ENCODE measurements at regions not wholly inside any gene's neighbourhood (a gene's known extent, or its start where the extent isn't known, plus 50 kb on each side); places are given as distances from the start of the nearest gene placed in this dataset.

DNA sequence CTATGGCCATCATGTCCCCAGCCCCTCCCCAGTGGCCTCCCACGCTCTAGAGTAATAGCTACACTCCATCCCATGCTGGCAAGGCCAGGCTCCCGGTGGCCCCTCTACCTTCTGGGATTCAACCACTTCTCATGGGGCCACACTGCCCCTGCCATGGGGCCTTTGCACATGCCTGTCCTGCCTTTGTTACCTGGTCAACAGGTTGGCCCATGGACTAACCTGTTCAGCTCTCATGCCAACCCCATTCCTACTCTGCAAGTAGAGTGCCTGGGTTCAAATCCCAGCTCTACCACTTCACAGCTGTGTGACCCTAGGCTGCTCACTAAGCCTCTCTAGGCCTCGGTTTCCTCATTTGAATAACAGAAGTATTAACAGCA, 98.5 kb downstream of the RFLNA start:
- no peak for DNase-seq

DNA sequence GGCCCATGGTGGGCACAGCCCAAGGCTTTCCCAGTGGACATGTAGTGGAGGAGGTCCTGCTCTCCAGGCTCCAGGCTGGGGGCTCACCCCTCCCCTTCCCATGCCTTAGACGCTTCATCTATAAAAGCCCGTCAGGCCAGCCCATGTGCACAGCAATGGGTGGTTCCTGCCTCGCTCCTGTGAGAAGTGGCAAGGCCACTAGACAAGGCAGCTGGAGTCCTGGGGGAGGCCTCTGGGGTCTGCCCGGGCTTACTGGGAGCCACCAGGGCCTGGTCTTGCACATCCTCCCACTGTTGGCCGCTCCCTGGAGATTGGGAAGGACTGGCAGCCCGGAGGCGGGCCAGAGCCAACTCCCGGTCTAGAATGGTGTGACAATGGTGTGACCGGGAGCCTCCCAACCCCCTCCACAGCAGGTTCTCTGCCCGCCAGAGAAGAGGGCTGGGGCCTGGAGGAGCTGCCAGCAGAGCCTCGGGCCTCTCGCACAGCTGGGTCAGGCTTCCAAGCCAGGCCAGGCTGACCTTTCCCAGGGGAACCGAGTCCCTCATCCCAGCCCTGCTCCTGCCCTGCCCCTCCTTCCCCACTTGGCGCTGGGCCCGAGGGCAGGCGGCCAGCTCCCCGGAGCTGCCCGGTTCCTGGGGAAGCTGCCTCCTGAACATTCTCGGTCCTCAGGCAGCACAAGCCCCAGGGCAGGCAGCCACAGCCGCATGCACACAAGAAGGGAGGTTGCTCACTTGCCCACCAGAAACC, 97.9 kb downstream of the RFLNA start:
- DNase-seq, result peak; percentile 73

DNA sequence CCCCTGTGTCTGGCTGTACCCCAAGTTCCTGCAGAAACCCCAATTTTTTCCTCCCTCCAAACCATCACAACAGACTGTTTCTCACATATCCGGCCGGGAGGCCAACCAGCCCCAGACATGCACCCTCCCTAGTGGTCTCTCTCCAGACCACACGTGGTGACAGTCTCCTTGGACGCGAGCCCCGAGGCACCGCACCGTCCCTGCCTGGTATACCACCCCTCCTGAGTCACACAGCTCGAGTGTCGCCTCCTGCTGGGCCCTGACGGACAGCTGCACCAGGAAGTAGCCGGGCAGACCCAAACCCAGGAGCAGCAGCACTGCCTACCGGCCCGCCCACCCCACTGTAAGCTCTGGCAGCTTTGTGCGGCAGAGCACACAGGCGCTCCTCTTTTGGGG, 97.4 kb downstream of the RFLNA start:
- DNase-seq, result no peak

DNA sequence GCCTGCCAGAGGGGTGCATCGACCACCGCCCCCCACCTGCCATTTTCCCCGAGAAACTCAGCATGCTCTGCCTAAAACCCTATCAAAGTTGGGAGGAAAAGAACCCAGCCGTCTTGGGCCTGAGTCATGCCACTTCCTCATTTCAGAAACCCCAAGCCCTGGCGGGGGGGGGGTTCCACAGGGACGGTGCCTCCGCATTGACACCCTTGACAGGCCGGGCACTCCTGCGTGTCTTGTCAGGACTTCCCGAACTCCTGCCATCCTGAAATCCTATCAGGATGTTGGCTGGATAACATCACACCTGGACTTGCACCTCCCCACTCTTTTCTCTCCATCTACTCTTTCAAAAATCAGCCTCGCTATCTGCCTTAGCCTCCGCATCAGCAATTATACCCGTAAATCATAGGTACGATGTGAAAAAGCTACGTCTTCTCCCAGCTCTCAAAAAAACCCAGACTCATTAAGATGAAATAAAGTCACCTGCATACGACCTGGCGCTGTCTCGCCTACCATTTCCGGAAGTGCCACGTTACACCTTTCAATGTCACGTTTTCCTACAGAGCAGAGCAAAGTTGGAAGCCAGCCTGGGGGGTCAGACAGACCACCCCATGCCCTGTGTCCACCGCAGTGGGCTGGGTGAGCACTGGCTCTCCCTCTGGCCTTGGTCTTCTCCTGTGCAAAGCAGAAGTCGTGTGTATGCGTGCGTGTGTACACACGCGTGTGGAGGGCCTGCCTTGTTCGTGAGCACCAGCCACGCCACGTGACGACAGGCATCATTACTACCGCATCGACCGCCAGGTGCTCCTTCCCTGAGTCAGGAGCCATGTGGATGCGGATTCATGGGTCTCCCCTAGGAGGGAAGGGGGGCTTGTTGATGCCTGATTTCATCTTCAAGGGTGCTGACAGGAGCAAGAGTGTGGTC, 96.7 kb downstream of the RFLNA start:
- DNase-seq, result no peak

DNA sequence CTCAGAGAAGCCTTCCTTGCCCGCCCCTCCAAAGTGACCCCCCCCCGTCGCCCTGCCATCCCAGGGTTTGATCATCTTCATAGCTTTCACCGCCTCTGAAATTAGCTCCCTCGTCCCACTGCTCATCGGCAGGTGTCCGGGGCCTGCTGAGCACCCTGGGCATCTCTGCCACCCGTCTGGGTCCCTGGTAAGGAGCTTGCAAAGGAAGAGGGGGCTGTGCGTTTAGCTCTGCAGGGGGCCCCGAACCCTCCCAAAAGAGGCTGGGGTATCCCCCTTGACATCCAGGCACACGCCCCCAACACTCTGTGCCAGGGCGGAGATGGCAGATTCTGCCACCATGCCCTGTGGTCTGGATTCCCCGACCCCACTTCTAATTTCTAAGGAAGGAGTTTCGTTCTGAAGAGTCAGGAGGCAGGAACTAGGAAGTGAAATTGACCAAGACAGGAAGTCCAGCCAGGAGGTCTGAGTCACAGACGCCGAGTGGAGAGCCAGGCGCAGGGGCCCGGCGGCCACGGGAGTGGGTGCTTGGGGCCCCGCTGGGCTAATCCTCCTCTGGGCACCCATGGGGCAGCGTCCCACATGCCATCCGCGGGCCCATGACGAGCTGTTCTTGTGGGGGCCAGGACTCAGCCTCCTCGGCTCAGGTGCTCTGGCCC, 95.7 kb downstream of the RFLNA start:
- no peak for DNase-seq

DNA sequence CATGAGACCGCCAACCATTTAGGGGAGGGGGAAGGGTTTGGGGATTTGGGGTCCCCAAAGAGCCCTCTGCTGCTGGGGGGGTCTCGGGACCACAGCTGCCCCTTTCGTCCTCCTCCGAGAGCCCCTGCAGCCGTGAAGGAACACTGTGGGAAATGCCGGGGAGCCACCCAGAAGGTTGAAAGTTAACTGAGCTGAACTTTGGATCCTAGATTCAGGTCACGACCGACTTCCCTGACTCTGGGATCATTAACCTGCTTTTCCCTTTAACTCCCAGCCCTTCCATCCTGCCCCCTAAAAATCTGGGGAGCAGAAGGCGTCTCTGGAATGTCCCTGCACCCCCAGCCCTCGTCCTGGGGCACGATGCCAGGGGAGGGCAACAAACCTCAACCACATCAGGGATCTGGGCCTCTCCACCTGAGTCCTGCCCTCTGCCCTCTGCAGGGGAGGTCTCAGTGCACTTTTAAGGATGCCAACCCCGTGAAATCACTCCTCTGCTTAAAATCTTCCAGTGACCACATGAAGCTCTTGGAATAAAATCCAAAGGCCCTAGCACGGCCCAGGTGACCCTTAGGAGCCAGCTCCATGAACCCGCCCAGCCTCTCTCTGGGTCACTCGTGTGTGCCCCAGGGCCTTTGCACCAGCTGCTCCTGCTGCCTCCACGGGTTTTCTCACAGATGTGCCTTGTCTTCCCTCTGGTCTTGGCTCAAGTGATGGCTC, 95.0 kb downstream of the RFLNA start:
- no peak for DNase-seq

DNA sequence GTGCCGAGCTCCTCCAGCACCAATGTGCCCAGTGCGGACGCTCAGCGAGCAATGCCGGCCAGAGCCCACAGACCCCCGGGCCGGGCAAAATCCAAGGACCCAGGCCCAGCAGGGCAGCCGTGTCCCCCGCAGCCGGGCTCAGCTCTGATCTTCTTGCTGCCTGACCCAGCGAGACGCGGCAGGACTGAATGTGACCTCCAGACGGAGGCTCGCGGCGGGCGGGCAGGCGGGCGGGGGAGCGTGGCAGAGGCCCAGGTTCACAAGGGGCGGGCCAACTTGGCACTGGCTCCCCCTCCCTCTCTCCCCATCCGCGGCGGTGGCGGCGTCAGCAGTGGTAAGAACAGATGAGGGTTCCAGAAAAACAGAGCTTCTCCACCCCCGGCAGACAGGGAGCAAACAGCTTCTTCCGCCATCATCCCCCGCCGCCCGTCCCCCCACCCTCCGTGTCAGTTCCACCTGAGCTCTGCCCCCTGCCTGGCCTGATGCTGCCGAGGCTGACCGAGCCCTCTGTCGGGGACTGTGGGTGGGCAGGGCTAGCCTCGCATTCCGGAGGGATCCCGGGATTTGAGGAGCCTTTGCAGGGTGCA, 94.3 kb downstream of the RFLNA start:
- peak; percentile 73 for DNase-seq

DNA sequence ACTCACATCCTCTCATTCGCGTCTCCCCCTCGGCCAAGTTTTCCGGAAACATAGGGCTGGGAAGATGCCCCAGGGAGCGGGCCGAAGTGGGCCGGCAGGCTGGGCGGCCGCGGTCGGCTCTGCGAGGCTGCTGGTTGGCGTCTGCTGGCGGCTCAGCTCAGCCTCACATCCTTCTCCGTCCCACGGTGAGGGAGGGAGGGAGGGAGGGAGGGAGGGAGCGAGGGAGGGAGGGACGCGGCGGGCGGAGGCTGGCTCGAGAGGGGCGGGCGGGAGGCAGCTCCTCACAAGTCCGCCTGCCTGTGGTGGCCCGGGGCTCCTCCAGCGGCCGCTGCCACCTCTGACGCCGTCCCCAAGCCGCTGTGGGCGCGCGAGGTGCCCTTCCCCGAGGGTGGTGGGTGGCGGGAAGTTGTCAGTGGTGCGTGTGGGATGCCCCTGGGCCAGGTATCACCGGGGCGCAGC, 93.8 kb downstream of the RFLNA start:
- peak; percentile 87 for DNase-seq

DNA sequence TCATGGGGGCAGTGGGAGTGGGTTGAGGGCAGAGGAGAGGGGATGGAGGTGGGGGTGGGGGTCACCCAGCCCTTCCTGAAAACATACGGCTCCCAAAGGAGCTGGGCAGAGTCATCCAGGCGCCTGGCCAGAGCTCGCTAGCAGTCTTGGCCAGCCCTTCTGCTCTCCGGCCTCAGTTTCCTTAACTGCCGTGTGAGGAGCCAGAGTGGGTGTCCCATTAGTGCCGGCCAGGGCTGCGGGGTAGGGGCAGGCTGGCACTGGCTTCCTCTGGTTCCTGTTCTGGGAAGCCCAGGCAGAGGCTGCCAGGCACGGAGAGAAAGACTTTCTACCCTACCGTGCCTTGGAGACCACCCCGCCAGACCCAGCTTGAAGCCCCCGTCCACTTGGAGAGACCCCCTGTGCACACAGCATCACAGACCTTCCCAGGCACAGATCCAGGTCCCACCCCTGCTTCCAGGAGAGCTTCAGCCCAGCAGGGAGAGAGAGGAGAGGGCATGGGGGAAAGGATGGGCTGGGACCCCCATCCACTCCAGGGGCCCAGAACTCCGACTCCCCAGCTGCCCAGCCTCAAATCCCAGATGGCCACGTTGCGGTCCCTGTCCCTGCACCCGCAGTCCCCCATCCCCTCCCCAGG, 93.3 kb downstream of the RFLNA start:
- DNase-seq, result no peak

DNA sequence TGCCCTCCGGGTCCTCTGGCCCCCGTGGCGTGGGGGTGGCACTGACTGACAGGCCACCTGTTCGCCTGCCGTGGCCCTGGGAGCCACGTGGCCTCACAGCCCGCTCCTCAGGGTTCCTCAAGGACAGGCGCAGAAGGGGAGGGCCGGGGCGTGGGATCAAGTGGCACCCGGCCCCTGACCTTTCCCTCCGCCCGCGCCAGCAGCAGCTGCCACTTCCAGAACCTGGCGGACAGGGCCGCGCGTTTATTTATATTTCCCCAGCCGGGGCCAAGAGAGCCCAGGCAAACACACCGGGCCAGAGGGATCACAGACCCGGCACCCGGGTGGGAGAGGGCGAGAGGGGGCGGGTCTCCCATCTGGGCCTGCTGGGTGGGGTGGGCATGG, 92.6 kb downstream of the RFLNA start:
- DNase-seq, result no peak

DNA sequence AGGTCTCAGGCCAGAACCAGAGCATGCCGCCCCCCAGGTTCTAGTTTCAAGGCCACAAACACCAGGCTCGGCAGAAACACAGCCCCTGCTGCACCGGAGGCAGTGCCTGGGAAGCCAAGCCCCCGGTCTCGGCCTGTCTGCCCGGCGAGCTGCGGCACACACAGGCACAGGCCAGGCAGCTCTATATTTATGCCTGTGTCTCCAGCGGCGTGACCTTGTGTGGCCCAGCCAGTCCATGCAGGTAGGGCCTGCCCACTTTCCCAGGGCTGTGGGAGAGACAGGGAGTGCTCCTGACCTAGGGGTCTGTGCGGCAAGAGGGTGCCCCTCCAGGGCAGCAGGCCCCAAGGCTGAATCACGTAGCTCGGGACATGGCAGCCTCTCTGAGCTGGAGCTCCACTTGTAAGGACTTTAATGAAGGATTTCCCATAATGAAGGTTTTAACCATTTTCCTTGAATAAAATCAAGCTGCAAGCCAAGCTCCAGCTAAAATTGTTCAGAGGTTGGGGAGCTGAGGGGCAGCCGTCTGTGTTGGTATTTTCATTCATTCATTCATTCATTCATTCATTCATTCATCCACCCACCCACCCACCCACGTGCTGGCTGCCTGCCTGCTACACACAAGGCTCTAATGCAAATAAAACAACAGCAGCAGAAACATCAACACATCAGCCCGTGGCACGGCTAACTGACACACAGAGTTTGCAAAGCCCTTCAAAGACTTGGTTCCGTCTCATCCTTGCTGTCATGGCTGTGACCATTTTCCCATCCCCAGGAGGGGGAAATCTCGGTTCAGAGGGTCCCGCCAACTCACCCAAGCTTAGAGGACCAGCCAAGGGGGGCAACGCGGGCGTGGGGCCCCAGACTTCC, 92.0 kb downstream of the RFLNA start:
- DNase-seq, result no peak

DNA sequence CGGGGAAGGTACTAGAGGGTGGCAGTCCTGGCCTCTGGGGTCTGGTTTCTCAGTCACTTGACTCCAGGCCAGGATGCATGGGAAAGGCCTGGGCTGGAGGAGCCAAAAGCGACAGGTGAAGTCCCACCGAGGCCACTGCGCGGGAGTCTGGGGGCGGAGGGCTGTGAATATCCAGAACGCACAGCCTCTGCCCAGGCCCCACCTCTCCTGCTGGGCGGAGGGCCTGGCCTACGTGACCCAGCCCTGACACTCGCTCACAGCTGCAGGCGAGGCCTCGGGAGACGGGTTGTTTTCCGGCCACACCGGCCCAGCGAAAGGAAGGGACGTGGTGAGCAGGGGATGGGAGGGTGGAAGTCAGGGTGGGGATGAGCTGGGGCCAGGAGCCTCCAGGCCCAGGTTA, 91.2 kb downstream of the RFLNA start:
- peak; percentile 73 for DNase-seq

DNA sequence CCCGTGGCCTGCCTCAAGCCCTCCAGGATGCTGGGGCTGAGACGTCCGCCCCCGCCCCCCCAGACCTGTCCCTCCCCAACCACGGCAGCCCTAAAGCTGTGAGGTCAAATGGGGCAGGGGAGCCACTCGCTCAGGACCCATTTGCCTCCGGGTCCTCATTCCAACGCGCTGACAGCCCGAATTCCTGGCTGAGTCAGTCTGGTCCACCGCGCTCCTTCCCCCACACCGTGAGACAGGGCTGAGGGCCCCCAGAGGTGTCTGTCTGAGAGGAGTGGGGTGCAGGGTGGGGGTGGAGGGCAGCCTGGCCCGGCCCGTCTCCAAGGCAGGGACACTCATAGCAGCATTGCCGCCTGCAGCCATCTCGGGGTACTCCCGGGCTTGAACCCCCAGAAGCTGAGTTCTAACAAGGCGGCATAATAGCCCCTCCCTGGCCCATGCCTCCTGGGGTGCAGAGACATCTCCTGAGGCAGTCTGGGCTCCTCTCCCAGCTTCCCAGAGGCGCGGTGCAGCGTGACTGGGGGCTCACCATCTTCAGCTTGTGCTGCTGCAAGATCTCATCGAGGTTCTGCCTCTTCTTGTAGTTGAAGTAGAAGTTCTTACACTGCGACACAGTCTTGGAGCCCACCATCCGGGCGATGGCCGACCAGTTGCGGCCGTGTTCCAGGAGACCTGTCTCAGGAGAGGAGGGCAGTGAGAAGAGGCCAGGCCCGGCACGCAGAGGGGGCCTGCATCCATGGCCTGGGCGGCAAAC, 90.5 kb downstream of the RFLNA start:
- DNase-seq, result no peak

DNA sequence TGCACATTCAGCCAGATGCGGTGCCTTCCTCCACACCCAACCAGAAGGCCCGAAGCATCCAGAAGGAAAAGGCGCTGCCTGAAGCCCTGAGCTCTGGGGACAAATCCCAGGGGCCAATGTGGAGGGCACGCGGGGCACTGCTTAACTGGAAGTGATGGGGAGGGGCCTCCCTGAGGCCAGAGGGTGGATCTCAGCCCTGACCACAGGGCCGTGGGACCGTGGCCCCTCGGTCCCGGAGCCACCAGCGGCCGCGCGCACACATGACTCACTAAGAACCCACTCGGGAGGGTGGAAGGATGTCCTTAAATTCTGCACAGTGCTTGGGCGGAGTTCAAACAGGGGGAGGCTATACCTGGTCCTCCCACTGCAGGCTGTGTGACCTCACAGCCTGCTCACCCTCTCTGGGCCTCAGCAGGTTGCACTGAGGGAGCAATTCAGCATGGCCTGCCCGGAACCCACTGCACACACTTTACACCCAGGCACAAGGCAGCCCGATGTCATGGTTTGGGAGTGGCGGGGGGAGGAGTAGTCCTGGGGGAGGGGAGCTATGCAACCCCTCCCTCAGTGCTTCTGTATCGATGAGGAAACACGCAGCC, 89.5 kb downstream of the RFLNA start:
- DNase-seq, result no peak

DNA sequence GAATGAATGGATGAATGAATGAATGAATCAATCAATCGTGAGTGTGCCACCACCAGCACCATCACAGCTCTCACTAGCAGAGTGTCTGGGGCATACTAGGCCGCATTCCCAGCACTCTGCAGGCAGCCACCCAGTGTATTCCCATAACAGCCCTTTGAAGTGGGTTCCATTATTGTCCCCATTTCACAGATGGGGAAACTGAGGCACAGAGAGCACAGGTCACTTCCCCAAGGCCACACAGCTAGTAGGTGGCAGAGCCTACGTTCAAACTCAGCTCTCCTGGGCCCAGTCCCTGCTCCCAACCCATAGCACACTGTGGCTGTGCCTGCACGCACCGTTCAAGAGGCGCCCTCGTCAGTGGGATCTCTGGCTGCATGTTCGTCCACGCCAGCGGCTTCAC, 88.1 kb downstream of the RFLNA start:
- no peak for DNase-seq

DNA sequence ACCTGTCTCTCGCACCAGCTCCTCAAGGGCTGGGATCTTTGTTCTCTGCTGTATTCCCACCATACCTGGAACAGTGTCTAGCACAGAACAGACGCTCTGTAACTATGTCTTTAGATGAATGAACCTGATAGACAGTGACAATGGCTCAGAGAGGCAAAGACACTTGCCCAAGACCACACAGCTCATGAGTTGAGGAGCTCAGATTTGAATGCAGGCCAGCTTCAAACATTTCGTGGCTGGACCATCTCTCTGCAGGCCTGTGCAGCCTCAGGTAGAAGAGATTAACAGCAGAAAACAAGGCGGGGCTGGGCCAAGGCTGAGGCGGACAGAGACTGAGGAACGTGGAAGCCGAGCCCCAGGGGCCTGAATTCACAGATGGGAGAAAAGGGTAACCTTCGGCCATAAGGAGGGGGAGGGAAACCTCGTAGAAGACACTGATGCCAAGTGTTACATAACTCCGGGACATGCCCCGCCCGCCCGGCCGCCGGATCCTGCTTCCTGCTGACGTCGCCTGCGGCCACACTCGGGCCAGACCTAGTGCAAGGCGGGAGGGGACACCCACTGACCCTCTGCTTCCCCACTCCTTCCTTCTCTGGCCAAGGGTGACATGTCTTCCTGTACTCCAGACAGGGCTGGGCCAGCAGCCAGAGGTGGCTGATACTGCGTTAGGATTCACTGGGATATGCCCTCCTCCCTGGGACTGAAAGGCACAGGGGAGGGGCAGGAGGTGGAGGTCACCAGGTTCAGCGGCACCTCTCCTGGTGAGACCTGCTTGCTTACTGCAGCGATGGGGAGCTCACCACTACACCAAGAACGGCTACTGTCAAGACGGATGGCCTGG, 86.8 kb downstream of the RFLNA start:
- DNase-seq, result peak; percentile 81

DNA sequence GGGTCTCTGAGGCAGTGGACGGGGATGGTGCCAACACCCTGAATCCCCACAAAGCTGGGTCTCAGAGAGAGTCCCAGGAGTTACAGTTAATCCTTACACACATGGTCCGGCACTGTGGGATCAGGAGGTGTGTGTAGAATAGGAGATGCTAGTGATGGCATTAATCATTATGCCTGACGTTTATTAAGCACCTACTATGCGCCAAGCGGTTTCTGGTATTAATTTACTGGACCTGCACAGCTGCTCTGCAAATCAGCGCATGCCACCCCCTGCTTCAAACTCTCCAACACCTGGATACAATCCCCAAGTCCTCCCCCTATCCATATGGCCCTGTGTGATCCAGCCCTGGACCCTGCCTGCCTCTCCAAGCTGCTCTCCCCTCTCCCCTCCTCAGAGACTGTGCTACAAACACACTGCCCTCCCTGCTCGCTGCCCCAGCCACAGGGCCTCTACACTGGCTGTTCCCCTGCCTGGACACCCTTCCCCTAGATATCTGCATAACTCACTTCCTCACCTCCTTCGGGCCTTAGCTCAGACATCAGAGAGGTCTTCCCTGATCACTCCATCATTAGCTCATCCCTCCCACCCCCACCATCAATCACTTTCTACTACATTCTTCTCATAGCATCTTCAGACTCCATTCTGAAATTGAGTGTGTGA, 86.0 kb downstream of the RFLNA start:
- no peak for DNase-seq

All from hindlimb muscle (tissue), 1 donor.